HCT116 (cell line): ENCODE measurements at regions not wholly inside any gene's neighbourhood (a gene's known extent, or its start where the extent isn't known, plus 50 kb on each side); places are given as distances from the start of the nearest gene placed in this dataset.

Experiments
- ATAC-seq: fragments of 200-7000 bp; cut with Tn5 transposase; 2 replicates; pipeline ENCODE4 v1.9.1; 2020; ENCODE audit warnings: mild to moderate bottlenecking, moderate library complexity
- BruUV-seq: library from RNA; stranded (reverse); fragments of 400-500 nt; replicated peaks from 2 replicates; lab custom pipeline; 2021; lab: Mats Ljungman, UMichigan
- CTCF ChIA-PET: fragments of 300-600 bp; sonication (Branson Sonifier 250); formaldehyde crosslinking; loops from one replicate; lab custom pipeline; 2021; ENCODE audit warnings: antibody characterized with exemption; lab: Charles Lee
- POLR2A ChIA-PET: fragments of 300-600, 350-600 bp; sonication (Branson Sonifier 250); formaldehyde crosslinking; loops from one replicate; lab custom pipeline; 2021; ENCODE audit warnings: antibody characterized with exemption; lab: Charles Lee
- RAD21 ChIA-PET, 2 experiments: fragments of 300-600 bp; sonication (Branson Sonifier 250); formaldehyde crosslinking; loops; one replicate each; lab custom pipeline; 2023; ENCODE audit warnings: low total read pairs in 2 of 2; ENCODE audit not compliant: uncharacterized antibody in 2 of 2, unreplicated experiment in 2 of 2, low non-redundant PET in 1 of 2; lab: Charles Lee
- DNase-seq: peaks from one replicate; pipeline ENCODE4 v3.0.0-alpha.2; 2010; ENCODE audit warnings: low read depth, low spot score
- H2AFZ ChIP-seq: fragments of 200-600 bp; shearing (Covaris generic), sonication (generic); 2 replicates; pipeline ENCODE4 v1.6.1; 2017; ENCODE audit warnings: low read depth, mixed run types, mixed read lengths, antibody characterized with exemption, low read length; ENCODE audit not compliant: poor library complexity, severe bottlenecking
- H3K27ac ChIP-seq: 2 replicates; pipeline ENCODE4 v1.5.1; 2012; ENCODE audit warnings: low read depth, low read length
- H3K27me3 ChIP-seq: fragments of 200-600 bp; sonication (generic); 2 replicates; pipeline ENCODE4 v1.6.1; 2016; ENCODE audit warnings: mixed run types, low read length, mixed read lengths; ENCODE audit not compliant: insufficient read depth
- H3K36me3 ChIP-seq, 2 experiments: fragments of 200-500 bp in 1 of 2; fragments of 200-600 bp in 1 of 2; sonication (Bioruptor generic) in 1 of 2; sonication (generic) in 1 of 2; 2 replicates each; pipeline versions ENCODE4 v1.5.1 to v1.6.1; 2014 to 2016; ENCODE audit warnings: low read length in 2 of 2, inconsistent platforms in 1 of 2, mixed read lengths in 1 of 2, mixed run types in 1 of 2; ENCODE audit not compliant: insufficient read depth in 2 of 2, control insufficient read depth in 1 of 2
- H3K4me1 ChIP-seq, 2 experiments: fragments of 200-600 bp in 1 of 2; sonication (generic) in 1 of 2; 2 replicates each; pipeline versions ENCODE4 v1.5.1 to v1.6.1; 2012 to 2017; ENCODE audit warnings: low read length in 2 of 2, inconsistent platforms in 1 of 2, mild to moderate bottlenecking in 1 of 2, mixed read lengths in 1 of 2, mixed run types in 1 of 2, moderate library complexity in 1 of 2; ENCODE audit not compliant: insufficient read depth in 2 of 2, control insufficient read depth in 1 of 2
- H3K4me2 ChIP-seq: fragments of 200-600 bp; sonication (generic); 2 replicates; pipeline ENCODE4 v1.6.1; 2017; ENCODE audit warnings: mixed run types, low read length, mixed read lengths
- H3K4me3 ChIP-seq, 2 experiments: fragments of 200-600 bp in 1 of 2; sonication (generic) in 1 of 2; replicated peaks in 1 of 2; 2 replicates each; pipeline ENCODE4 v1.5.1; 2011 to 2016; ENCODE audit warnings: low read length in 2 of 2, control low read depth in 1 of 2, low read depth in 1 of 2, mild to moderate bottlenecking in 1 of 2, mixed read lengths in 1 of 2, mixed run types in 1 of 2
- H3K79me2 ChIP-seq: fragments of 200-600 bp; sonication (generic); 2 replicates; pipeline ENCODE4 v1.6.1; 2017; ENCODE audit warnings: mild to moderate bottlenecking, mixed run types, low read length, moderate library complexity, mixed read lengths; ENCODE audit not compliant: insufficient read depth
- H3K9ac ChIP-seq: fragments of 200-600 bp; sonication (generic); 2 replicates; pipeline ENCODE4 v1.6.1; 2016; ENCODE audit warnings: low read length, mixed read lengths
- H3K9me2 ChIP-seq: fragments of 200-600 bp; sonication (generic), shearing (Covaris generic); 2 replicates; pipeline ENCODE4 v1.6.1; 2017; ENCODE audit warnings: mixed run types, mild to moderate bottlenecking, moderate library complexity; ENCODE audit not compliant: insufficient read depth
- H3K9me3 ChIP-seq, 2 experiments: fragments of 200-500 bp in 1 of 2; fragments of 200-600 bp in 1 of 2; sonication (Bioruptor generic) in 1 of 2; sonication (generic) in 1 of 2; 2 replicates each; pipeline ENCODE4 v1.6.1; 2014 to 2017; ENCODE audit warnings: low read length in 2 of 2, mixed read lengths in 2 of 2, inconsistent platforms in 1 of 2, low read depth in 1 of 2, mild to moderate bottlenecking in 1 of 2, mixed run types in 1 of 2, moderate library complexity in 1 of 2; ENCODE audit not compliant: control insufficient read depth in 1 of 2, insufficient read depth in 1 of 2
- H4K20me1 ChIP-seq: fragments of 200-600 bp; sonication (generic), shearing (Covaris generic); 2 replicates; pipeline ENCODE4 v1.6.1; 2017; ENCODE audit warnings: mixed run types, mild to moderate bottlenecking, moderate library complexity; ENCODE audit not compliant: insufficient read depth
- CEBPB ChIP-seq: IDR thresholded peaks from 2 replicates; pipeline ENCODE4 v1.6.1; 2012; ENCODE audit warnings: low read depth
- EGR1 ChIP-seq: IDR thresholded peaks from 2 replicates; pipeline ENCODE4 v1.6.1; 2012; ENCODE audit warnings: low read depth
- ELF1 ChIP-seq: IDR thresholded peaks from 2 replicates; pipeline ENCODE4 v1.6.1; 2012; ENCODE audit warnings: low read depth, borderline replicate concordance
- EZH2 ChIP-seq: fragments of 200-600 bp; sonication (generic); IDR thresholded peaks from 2 replicates; pipeline ENCODE4 v1.6.1; 2017; ENCODE audit warnings: antibody characterized with exemption, mixed run types
- EZH2phosphoT487 ChIP-seq: fragments of 200-600 bp; IDR thresholded peaks from 2 replicates; pipeline ENCODE4 v1.6.1; 2018; ENCODE audit warnings: antibody characterized with exemption, borderline replicate concordance
- FOSL1 ChIP-seq: IDR thresholded peaks from 2 replicates; pipeline ENCODE4 v1.6.1; 2012; ENCODE audit warnings: low read depth
- JUND ChIP-seq: IDR thresholded peaks from 2 replicates; pipeline ENCODE4 v1.6.1; 2012
- POLR2AphosphoS5 ChIP-seq: IDR thresholded peaks from 2 replicates; pipeline ENCODE4 v1.6.1; 2011; ENCODE audit warnings: mild to moderate bottlenecking, low read depth, low read length, moderate library complexity
- RAD21 ChIP-seq: IDR thresholded peaks from 2 replicates; pipeline ENCODE4 v1.6.1; 2012; ENCODE audit warnings: low read depth, mild to moderate bottlenecking
- SIN3A ChIP-seq: IDR thresholded peaks from 2 replicates; pipeline ENCODE4 v1.6.1; 2012; ENCODE audit warnings: low read depth
- SP1 ChIP-seq: IDR thresholded peaks from 2 replicates; pipeline ENCODE4 v1.6.1; 2012; ENCODE audit warnings: low read depth
- SRF ChIP-seq: IDR thresholded peaks from 2 replicates; pipeline ENCODE4 v1.6.1; 2012; ENCODE audit warnings: low read depth
- TCF7L2 ChIP-seq: IDR thresholded peaks from 2 replicates; pipeline ENCODE4 v1.7.0; 2011; ENCODE audit warnings: borderline replicate concordance, inconsistent platforms; ENCODE audit not compliant: insufficient read depth, insufficient read length; ENCODE audit errors: extremely low read depth
- YY1 ChIP-seq: IDR thresholded peaks from 2 replicates; pipeline ENCODE4 v1.6.1; 2011; ENCODE audit warnings: low read length, low read depth, moderate library complexity, mild to moderate bottlenecking; ENCODE audit not compliant: insufficient replicate concordance; ENCODE audit errors: extremely low read depth
- ZFX ChIP-seq: fragments of 450-650 bp; IDR thresholded peaks from 2 replicates; pipeline ENCODE4 v1.6.1; 2017
- ZNF274 ChIP-seq: fragments of 200-500 bp; sonication (Bioruptor generic); IDR thresholded peaks from 2 replicates; pipeline ENCODE4 v1.6.1; 2014; ENCODE audit warnings: mild to moderate bottlenecking, low read depth, low read length, inconsistent platforms
- intact Hi-C: fragments of 100-400 bp; cut with micrococcal nuclease; formaldehyde crosslinking; loops from 2 replicates; pipeline ENCODE4 v1.10.0; 2022
- TF ChIP-seq, protein P1 (sequence below): IDR thresholded peaks from 2 replicates; pipeline ENCODE4 v1.6.1; 2012
- TF ChIP-seq, protein P2 (sequence below): IDR thresholded peaks from 2 replicates; pipeline ENCODE4 v1.6.1; 2011; ENCODE audit warnings: mild to moderate bottlenecking, low read length, moderate library complexity; ENCODE audit not compliant: insufficient replicate concordance; ENCODE audit errors: extremely low read depth
- TF ChIP-seq, protein P3 (sequence below): IDR thresholded peaks from 2 replicates; pipeline ENCODE4 v1.6.1; 2012
- TF ChIP-seq, protein P4 (sequence below), 3 experiments: fragments of 200-600 bp in 1 of 3; sonication (generic) in 1 of 3; IDR thresholded peaks in 2 of 3; conservative IDR thresholded peaks in 1 of 3; 2 replicates each; pipeline ENCODE4 v1.5.1; 2012 to 2017; ENCODE audit warnings: low read depth in 2 of 3, low read length in 2 of 3, antibody characterized with exemption in 1 of 3, borderline replicate concordance in 1 of 3, control low read depth in 1 of 3, mild to moderate bottlenecking in 1 of 3, mixed read lengths in 1 of 3, mixed run types in 1 of 3, moderate library complexity in 1 of 3; ENCODE audit not compliant: insufficient read depth in 1 of 3

DNA sequence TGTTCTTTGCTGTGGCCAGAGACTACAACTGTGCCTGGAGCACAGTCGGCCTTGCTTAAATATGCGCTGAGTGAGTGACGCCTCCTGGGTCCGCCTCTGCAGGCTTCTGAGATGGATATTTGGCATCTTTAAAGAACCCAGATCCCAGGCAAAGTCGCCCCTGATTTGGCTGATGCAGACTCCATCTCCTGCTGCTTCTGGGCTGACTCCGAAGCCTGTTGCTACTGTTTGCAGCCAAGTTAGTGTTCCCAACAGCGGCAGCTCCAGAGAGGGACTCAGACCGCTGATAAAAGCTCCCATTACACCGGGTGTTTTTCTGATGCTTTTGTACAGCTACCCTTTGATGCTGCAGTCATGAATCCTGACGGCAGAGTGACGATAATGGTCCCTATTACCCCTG, 83.0 kb upstream of the SULF2 start:
- DNase-seq, result no peak
- BruUV-seq, result no TSS peak
- Histone ChIP-seq H3K36me3 (no peaks in the 10 kb centered on the region), H3K9me2 (no peaks in the 10 kb centered on the region), H4K20me1 (no peaks in the 10 kb centered on the region), H3K27me3 (peaks cover 29% of the 10 kb centered on the region; the same call in 1 of the 2 replicates), H3K9me3 (no peaks in the 10 kb centered on the region), H3K9ac (no peak overlapping the region), H2AFZ (no peak overlapping the region), H3K4me1 (no peaks in the 10 kb centered on the region), H3K4me3 (no peak overlapping the region), H3K4me2 (no peak overlapping the region), H3K79me2 (no peaks in the 10 kb centered on the region), H3K27ac (no peak overlapping the region)
- CTCF ChIA-PET, result no interaction called here
- TF ChIP-seq EZH2, result no peak
- TF ChIP-seq, protein P1, sequence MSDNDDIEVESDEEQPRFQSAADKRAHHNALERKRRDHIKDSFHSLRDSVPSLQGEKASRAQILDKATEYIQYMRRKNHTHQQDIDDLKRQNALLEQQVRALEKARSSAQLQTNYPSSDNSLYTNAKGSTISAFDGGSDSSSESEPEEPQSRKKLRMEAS, result no peak
- no peak for TF ChIP-seq SIN3A
- TF ChIP-seq TCF7L2, result no peak
- no peak for TF ChIP-seq CEBPB
- TF ChIP-seq SRF, result no peak
- TF ChIP-seq, protein P2, sequence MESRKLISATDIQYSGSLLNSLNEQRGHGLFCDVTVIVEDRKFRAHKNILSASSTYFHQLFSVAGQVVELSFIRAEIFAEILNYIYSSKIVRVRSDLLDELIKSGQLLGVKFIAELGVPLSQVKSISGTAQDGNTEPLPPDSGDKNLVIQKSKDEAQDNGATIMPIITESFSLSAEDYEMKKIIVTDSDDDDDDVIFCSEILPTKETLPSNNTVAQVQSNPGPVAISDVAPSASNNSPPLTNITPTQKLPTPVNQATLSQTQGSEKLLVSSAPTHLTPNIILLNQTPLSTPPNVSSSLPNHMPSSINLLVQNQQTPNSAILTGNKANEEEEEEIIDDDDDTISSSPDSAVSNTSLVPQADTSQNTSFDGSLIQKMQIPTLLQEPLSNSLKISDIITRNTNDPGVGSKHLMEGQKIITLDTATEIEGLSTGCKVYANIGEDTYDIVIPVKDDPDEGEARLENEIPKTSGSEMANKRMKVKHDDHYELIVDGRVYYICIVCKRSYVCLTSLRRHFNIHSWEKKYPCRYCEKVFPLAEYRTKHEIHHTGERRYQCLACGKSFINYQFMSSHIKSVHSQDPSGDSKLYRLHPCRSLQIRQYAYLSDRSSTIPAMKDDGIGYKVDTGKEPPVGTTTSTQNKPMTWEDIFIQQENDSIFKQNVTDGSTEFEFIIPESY, result no peak
- TF ChIP-seq, protein P3, sequence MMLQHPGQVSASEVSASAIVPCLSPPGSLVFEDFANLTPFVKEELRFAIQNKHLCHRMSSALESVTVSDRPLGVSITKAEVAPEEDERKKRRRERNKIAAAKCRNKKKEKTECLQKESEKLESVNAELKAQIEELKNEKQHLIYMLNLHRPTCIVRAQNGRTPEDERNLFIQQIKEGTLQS, result no peak
- TF ChIP-seq YY1, result no peak
- TF ChIP-seq RAD21, result no peak
- TF ChIP-seq, protein P4, sequence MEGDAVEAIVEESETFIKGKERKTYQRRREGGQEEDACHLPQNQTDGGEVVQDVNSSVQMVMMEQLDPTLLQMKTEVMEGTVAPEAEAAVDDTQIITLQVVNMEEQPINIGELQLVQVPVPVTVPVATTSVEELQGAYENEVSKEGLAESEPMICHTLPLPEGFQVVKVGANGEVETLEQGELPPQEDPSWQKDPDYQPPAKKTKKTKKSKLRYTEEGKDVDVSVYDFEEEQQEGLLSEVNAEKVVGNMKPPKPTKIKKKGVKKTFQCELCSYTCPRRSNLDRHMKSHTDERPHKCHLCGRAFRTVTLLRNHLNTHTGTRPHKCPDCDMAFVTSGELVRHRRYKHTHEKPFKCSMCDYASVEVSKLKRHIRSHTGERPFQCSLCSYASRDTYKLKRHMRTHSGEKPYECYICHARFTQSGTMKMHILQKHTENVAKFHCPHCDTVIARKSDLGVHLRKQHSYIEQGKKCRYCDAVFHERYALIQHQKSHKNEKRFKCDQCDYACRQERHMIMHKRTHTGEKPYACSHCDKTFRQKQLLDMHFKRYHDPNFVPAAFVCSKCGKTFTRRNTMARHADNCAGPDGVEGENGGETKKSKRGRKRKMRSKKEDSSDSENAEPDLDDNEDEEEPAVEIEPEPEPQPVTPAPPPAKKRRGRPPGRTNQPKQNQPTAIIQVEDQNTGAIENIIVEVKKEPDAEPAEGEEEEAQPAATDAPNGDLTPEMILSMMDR (IDR thresholded peaks at IDR 0.05 in 2 of 3, conservative IDR thresholded peaks at IDR 0.05 in 1 of 3; ENCODE audit: borderline replicate concordance in 1 of 3, insufficient read depth in 1 of 3, low read depth in 2 of 3, low read length in 2 of 3), result no peak
- TF ChIP-seq ZFX, result no peak
- TF ChIP-seq EGR1, result no peak
- no peak for TF ChIP-seq FOSL1
- no peak for TF ChIP-seq JUND
- TF ChIP-seq ZNF274, result no peak
- no peak for TF ChIP-seq POLR2AphosphoS5
- no peak for TF ChIP-seq EZH2phosphoT487
- TF ChIP-seq SP1, result no peak
- TF ChIP-seq ELF1, result no peak
- ATAC-seq, result no peak
- intact Hi-C loops, result no loop called here
- RAD21 ChIA-PET, result no interaction called here
- POLR2A ChIA-PET, result no interaction called here
